SK-N-SH (cell line): ENCODE measurements at regions not wholly inside any gene's neighbourhood (a gene's known extent, or its start where the extent isn't known, plus 50 kb on each side); places are given as distances from the start of the nearest gene placed in this dataset.

ENCODE experiments used
- CTCF ChIA-PET: fragments of 300-600, 350-600 bp; formaldehyde crosslinking; extraction: SDS; loops from one replicate; lab custom pipeline; 2021; lab: Yijun Ruan, JAX
- POLR2A ChIA-PET: fragments of 350-600 bp; sonication (Branson Sonifier 250); formaldehyde crosslinking; extraction: SDS; loops from one replicate; lab custom pipeline; 2020; ENCODE audit warnings: antibody characterized with exemption, inconsistent platforms; lab: Yijun Ruan, JAX
- DNase-seq: peaks from one replicate; pipeline ENCODE4 v3.0.0; 2012
- H2AFZ ChIP-seq: fragments of 200-600 bp; sonication (generic); 2 replicates; pipeline ENCODE4 v1.8.1; 2016; ENCODE audit warnings: antibody characterized with exemption, mild to moderate bottlenecking, low read depth
- H3F3A ChIP-seq: fragments of 200-600 bp; sonication (generic); replicated peaks from 2 replicates; pipeline ENCODE3; 2016; ENCODE audit warnings: antibody characterized with exemption, mild to moderate bottlenecking; ENCODE audit not compliant: insufficient read depth
- H3K27ac ChIP-seq, 2 experiments: fragments of 200-500 bp in 1 of 2; fragments of 200-600 bp in 1 of 2; sonication (Bioruptor generic) in 1 of 2; sonication (generic), shearing (Covaris generic) in 1 of 2; 2 replicates each; pipeline versions ENCODE4 v1.5.1 to v1.6.1; 2014 to 2016; ENCODE audit warnings: low read depth in 2 of 2, inconsistent platforms in 1 of 2, low read length in 1 of 2, mild to moderate bottlenecking in 1 of 2, mixed read lengths in 1 of 2
- H3K27me3 ChIP-seq: fragments of 200-600 bp; sonication (generic), shearing (Covaris generic); 2 replicates; pipeline ENCODE4 v1.6.1; 2016; ENCODE audit warnings: mixed run types; ENCODE audit not compliant: insufficient read depth
- H3K36me3 ChIP-seq, 2 experiments: fragments of 200-500 bp in 1 of 2; fragments of 200-600 bp in 1 of 2; sonication (Bioruptor generic) in 1 of 2; sonication (generic) in 1 of 2; replicated peaks in 1 of 2; 2 replicates each; pipeline versions ENCODE3 to v1.5.1; 2014 to 2016; ENCODE audit warnings: low read length in 1 of 2, mild to moderate bottlenecking in 1 of 2; ENCODE audit not compliant: insufficient read depth in 2 of 2, control insufficient read depth in 1 of 2
- H3K4me1 ChIP-seq, 2 experiments: fragments of 200-500 bp in 1 of 2; fragments of 200-600 bp in 1 of 2; sonication (Bioruptor generic) in 1 of 2; sonication (generic), shearing (Covaris generic) in 1 of 2; 2 replicates each; pipeline versions ENCODE4 v1.5.1 to v1.6.1; 2014 to 2016; ENCODE audit warnings: low read depth in 1 of 2, low read length in 1 of 2, mixed run types in 1 of 2; ENCODE audit not compliant: insufficient read depth in 2 of 2, control insufficient read depth in 1 of 2
- H3K4me2 ChIP-seq: fragments of 200-600 bp; sonication (generic), shearing (Covaris generic); 2 replicates; pipeline ENCODE4 v1.6.1; 2017; ENCODE audit warnings: mixed run types
- H3K4me3 ChIP-seq, 2 experiments: fragments of 200-500 bp in 1 of 2; fragments of 200-600 bp in 1 of 2; sonication (Bioruptor generic) in 1 of 2; sonication (generic), shearing (Covaris generic) in 1 of 2; 2 replicates each; pipeline versions ENCODE4 v1.5.1 to v1.8.1; 2014 to 2016; ENCODE audit warnings: low read depth in 2 of 2, inconsistent platforms in 1 of 2, low read length in 1 of 2, mild to moderate bottlenecking in 1 of 2, mixed read lengths in 1 of 2, moderate library complexity in 1 of 2
- H3K79me2 ChIP-seq: fragments of 200-600 bp; sonication (generic); 2 replicates; pipeline ENCODE4 v1.8.1; 2017; ENCODE audit warnings: mild to moderate bottlenecking; ENCODE audit not compliant: insufficient read depth
- H3K9ac ChIP-seq: fragments of 200-600 bp; sonication (generic); 2 replicates; pipeline ENCODE4 v1.6.1; 2017; ENCODE audit warnings: mixed run types
- H3K9me2 ChIP-seq: fragments of 200-600 bp; sonication (generic); 2 replicates; pipeline ENCODE4 v1.6.1; 2017; ENCODE audit warnings: mixed run types
- H3K9me3 ChIP-seq: fragments of 200-600 bp; sonication (generic); 2 replicates; pipeline ENCODE4 v1.6.1; 2017; ENCODE audit warnings: mixed run types, mild to moderate bottlenecking, moderate library complexity
- H4K20me1 ChIP-seq: fragments of 200-600 bp; sonication (generic); 2 replicates; pipeline ENCODE4 v1.6.1; 2017; ENCODE audit warnings: mild to moderate bottlenecking, mixed run types; ENCODE audit not compliant: insufficient read depth
- FOSL2 ChIP-seq: IDR thresholded peaks from 2 replicates; pipeline ENCODE4 v1.4.0; 2012; ENCODE audit warnings: low read depth, mild to moderate bottlenecking, moderate library complexity, borderline replicate concordance
- GABPA ChIP-seq: IDR thresholded peaks from 2 replicates; pipeline ENCODE4 v1.4.0; 2012; ENCODE audit warnings: low read depth, mild to moderate bottlenecking
- GATA2 ChIP-seq: sonication (generic); formaldehyde crosslinking; IDR thresholded peaks from 2 replicates; pipeline ENCODE4 v1.5.0; 2020; ENCODE audit warnings: mild to moderate bottlenecking, missing genetic modification reagents
- JUND ChIP-seq: IDR thresholded peaks from 2 replicates; pipeline ENCODE4 v1.4.0; 2012
- RCOR1 ChIP-seq: fragments of 150-350 bp; IDR thresholded peaks from 2 replicates; pipeline ENCODE4 v1.6.1; 2017; ENCODE audit warnings: antibody characterized with exemption, low read length
- REST ChIP-seq: IDR thresholded peaks from 2 replicates; pipeline ENCODE4 v1.6.1; 2012; ENCODE audit warnings: mild to moderate bottlenecking, low read depth, low read length, moderate library complexity
- SIN3A ChIP-seq: IDR thresholded peaks from 2 replicates; pipeline ENCODE4 v1.6.1; 2012; ENCODE audit warnings: low read depth, mild to moderate bottlenecking, low read length, moderate library complexity, borderline replicate concordance
- TAF1 ChIP-seq: IDR thresholded peaks from 2 replicates; pipeline ENCODE4 v1.6.1; 2012; ENCODE audit warnings: low read depth, mild to moderate bottlenecking, low read length, moderate library complexity, borderline replicate concordance
- TCF12 ChIP-seq: IDR thresholded peaks from 2 replicates; pipeline ENCODE4 v1.4.0; 2012
- USF1 ChIP-seq: IDR thresholded peaks from 2 replicates; pipeline ENCODE4 v1.4.0; 2012; ENCODE audit warnings: low read depth, borderline replicate concordance
- WGBS: methylation state at CpG from one replicate; pipeline ENCODE4 v1.1.6; 2017; ENCODE audit warnings: low lambda C conversion rate; 5-methylcytosine and 5-hydroxymethylcytosine counted together

- TF ChIP-seq FOSL2 (no peak), GABPA (no peak), JUND (no peak)
Observed at GRCh38 chr13:99083981-99084380, 106.1 kb upstream of the DOCK9 start (continued).

- Histone ChIP-seq H3K36me3 (no peaks in the 10 kb centered on the region), H3K9ac (no peak overlapping the region)
- no peak for DNase-seq
Observed at GRCh38 chr13:99085139-99085807, 107.4 kb upstream of the DOCK9 start.

More at GRCh38 chr13:99085139-99085807, 107.4 kb upstream of the DOCK9 start:
- H3K4me2 ChIP-seq, result 0 out of 2 replicates have a peak overlapping the region, but pooled peaks have one; percentile 81
- no peak overlapping the region for H2AFZ ChIP-seq
- H3K27ac ChIP-seq, result no peak overlapping the region
- H3K27me3 ChIP-seq, result no peaks in the 10 kb centered on the region
- no peaks in the 10 kb centered on the region for H3K9me3 ChIP-seq
- CTCF ChIA-PET, result interaction anchor here (0.6 to 1.3 kb wide), 2 partner anchors 19 to 243 kb away, joined by 3 to 4 read pairs; no protein-coding TSS in a partner anchor
- peaks cover 8% of the 10 kb centered on the region; the same call in 1 of the 2 replicates for H3K79me2 ChIP-seq
- peaks cover 0 to 22% of the 10 kb centered on the region in 2 experiments; a peak in 1 of 4 replicates for H3K4me1 ChIP-seq
- WGBS, result 90% methylated on average over 25 of the region's 27 CpGs
- POLR2A ChIA-PET, result no interaction called here
- H3K9me2 ChIP-seq, result no peaks in the 10 kb centered on the region
- TF ChIP-seq RCOR1 (no peak), REST (no peak), TAF1 (no peak), USF1 (no peak), SIN3A (no peak), TCF12 (no peak), GATA2 (CRISPR knock-in tag) (no peak)
- no peaks in the 10 kb centered on the region for H4K20me1 ChIP-seq
- no peaks in the 10 kb centered on the region for H3F3A ChIP-seq
- peak overlapping the region in 1 of 2 experiments; percentile 79; a peak in 2 of 4 replicates for H3K4me3 ChIP-seq
